CD8-positive, alpha-beta memory T cell (primary cell): ENCODE measurements at regions not wholly inside any gene's neighbourhood (a gene's known extent, or its start where the extent isn't known, plus 50 kb on each side); places are given as distances from the start of the nearest gene placed in this dataset.
"Not testable (repeated sequence)": the region's sequence is repeated elsewhere in the genome, so short reads cannot be mapped to it uniquely, and the experiment has no call there.

ENCODE experiments used
- CTCF ChIA-PET: fragments of 350-600 bp; sonication (Branson Sonifier 250); formaldehyde crosslinking; loops from one replicate; lab custom pipeline; 2021; ENCODE audit warnings: antibody characterized with exemption; lab: Charles Lee
- POLR2A ChIA-PET: fragments of 350-600 bp; sonication (Branson Sonifier 250); formaldehyde crosslinking; loops from one replicate; lab custom pipeline; 2021; ENCODE audit warnings: antibody characterized with exemption; lab: Charles Lee
- DNase-seq, 5 donors: peaks; one replicate each; pipeline versions ENCODE4 v3.0.0 to v3.0.0-alpha.2; 2020 to 2022; ENCODE audit warnings: mixed read lengths in 1 of 5
- H3K27ac ChIP-seq: one replicate; pipeline ENCODE4 v1.7.0; 2013; ENCODE audit warnings: low read depth, mild to moderate bottlenecking, low read length, moderate library complexity
- H3K27me3 ChIP-seq: 2 replicates; pipeline ENCODE4 v1.7.0; 2013; ENCODE audit warnings: low read length, mild to moderate bottlenecking; ENCODE audit not compliant: insufficient read depth, poor library complexity, severe bottlenecking
- H3K36me3 ChIP-seq: 2 replicates; pipeline ENCODE4 v1.7.0; 2013; ENCODE audit warnings: mild to moderate bottlenecking, low read length, moderate library complexity; ENCODE audit not compliant: insufficient read depth
- H3K4me1 ChIP-seq: 2 replicates; pipeline ENCODE4 v1.7.0; 2013; ENCODE audit warnings: mild to moderate bottlenecking, low read length, moderate library complexity; ENCODE audit not compliant: insufficient read depth
- H3K4me3 ChIP-seq: 2 replicates; pipeline ENCODE4 v1.7.0; 2013; ENCODE audit warnings: mild to moderate bottlenecking, low read length
- H3K9me3 ChIP-seq: 2 replicates; pipeline ENCODE4 v1.7.0; 2013; ENCODE audit warnings: mild to moderate bottlenecking, low read length
- H3K27ac Mint-ChIP-seq, 8 donors: one replicate each; pipeline ENCODE4 v1.8.0; 2020 to 2021; ENCODE audit warnings: mixed read lengths in 8 of 8, mild to moderate bottlenecking in 6 of 8, inconsistent platforms in 3 of 8, moderate library complexity in 3 of 8
- H3K27me3 Mint-ChIP-seq, 2 donors: one replicate each; pipeline ENCODE4 v1.8.0; 2020 to 2021; ENCODE audit warnings: mixed read lengths in 2 of 2, mild to moderate bottlenecking in 1 of 2, moderate library complexity in 1 of 2
- H3K36me3 Mint-ChIP-seq, 3 donors: one replicate each; pipeline ENCODE4 v1.8.0; 2020 to 2021; ENCODE audit warnings: mixed read lengths in 3 of 3, inconsistent platforms in 1 of 3, mild to moderate bottlenecking in 1 of 3
- H3K4me1 Mint-ChIP-seq, 3 donors: one replicate each; pipeline ENCODE4 v1.8.0; 2020 to 2021; ENCODE audit warnings: mixed read lengths in 3 of 3, inconsistent platforms in 1 of 3, mild to moderate bottlenecking in 1 of 3
- H3K4me3 Mint-ChIP-seq, 7 donors: one replicate each; pipeline ENCODE4 v1.8.0; 2020 to 2021; ENCODE audit warnings: mixed read lengths in 7 of 7, mild to moderate bottlenecking in 6 of 7, moderate library complexity in 4 of 7, inconsistent platforms in 2 of 7
- H3K9me3 Mint-ChIP-seq, 5 donors: one replicate each; pipeline ENCODE4 v1.8.0; 2020 to 2022; ENCODE audit warnings: mixed read lengths in 5 of 5, mild to moderate bottlenecking in 3 of 5, moderate library complexity in 2 of 5, inconsistent platforms in 1 of 5

DNA sequence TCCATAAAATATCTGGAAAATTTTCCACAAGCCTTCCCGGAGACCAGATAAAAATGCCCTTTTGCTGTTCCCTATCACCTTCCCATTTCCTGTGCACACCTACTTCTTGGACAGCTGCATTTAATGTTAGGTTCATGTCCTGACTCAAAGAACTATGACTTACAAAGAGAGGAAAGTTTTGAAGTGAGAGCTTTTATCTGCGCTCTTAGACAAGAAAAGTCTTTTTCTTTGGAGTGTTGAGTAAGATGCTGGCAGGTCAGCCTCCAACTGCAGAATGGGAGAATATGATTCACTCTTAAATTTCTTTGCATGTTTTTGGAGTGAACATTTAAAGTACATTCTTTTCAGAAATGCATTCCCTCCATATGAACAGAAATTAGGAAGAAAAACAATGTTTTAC lies 147.3 kb upstream of the DPH6 start:
- H3K4me3 ChIP-seq: no peak overlapping the region
- H3K27me3 Mint-ChIP-seq: peaks cover 0 to 15% of the 10 kb centered on the region in 2 donors
- H3K36me3 Mint-ChIP-seq: no peaks in the 10 kb centered on the region
- H3K27ac ChIP-seq: no peak overlapping the region
- H3K9me3 ChIP-seq: no peaks in the 10 kb centered on the region
- no peaks in the 10 kb centered on the region for H3K9me3 Mint-ChIP-seq
- no peaks in the 10 kb centered on the region for H3K4me1 ChIP-seq
- H3K27ac Mint-ChIP-seq: no peak overlapping the region
- no peaks in the 10 kb centered on the region for H3K27me3 ChIP-seq
- no peak for DNase-seq
- ChIA-PET POLR2A (no interaction called here), CTCF (no interaction called here)
- H3K4me1 Mint-ChIP-seq: no peaks in the 10 kb centered on the region
- H3K4me3 Mint-ChIP-seq: no peak overlapping the region
- no peaks in the 10 kb centered on the region for H3K36me3 ChIP-seq

DNA sequence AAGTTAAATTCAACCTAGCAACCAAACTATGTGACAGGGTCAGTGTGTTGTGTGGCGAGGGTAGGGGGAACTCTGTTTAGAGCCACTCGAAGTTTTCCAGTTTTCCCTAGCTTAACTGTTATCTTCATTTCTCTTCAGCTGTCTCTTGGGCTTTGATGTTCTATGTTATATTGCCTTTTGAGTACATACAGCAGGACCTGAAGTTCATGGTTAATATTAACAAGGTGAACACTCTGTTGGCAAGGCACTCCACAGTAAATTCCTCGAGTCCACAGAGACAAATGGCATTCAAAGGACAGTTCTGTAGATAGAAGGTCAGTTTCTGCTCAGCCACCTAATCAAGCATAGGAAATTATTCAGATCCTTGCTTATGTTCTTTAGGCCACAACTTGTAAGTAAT lies 147.9 kb upstream of the DPH6 start:
- H3K27me3 ChIP-seq: no peaks in the 10 kb centered on the region
- no peaks in the 10 kb centered on the region for H3K4me1 ChIP-seq
- peaks cover 0 to 13% of the 10 kb centered on the region in 2 donors for H3K27me3 Mint-ChIP-seq
- no peaks in the 10 kb centered on the region for H3K4me1 Mint-ChIP-seq
- no peaks in the 10 kb centered on the region for H3K36me3 ChIP-seq
- ChIA-PET CTCF (no interaction called here), POLR2A (no interaction called here)
- H3K36me3 Mint-ChIP-seq: no peaks in the 10 kb centered on the region
- DNase-seq: no peak
- H3K9me3 ChIP-seq: no peaks in the 10 kb centered on the region
- no peak overlapping the region for H3K27ac ChIP-seq
- H3K4me3 Mint-ChIP-seq: no peak overlapping the region
- no peaks in the 10 kb centered on the region for H3K9me3 Mint-ChIP-seq
- H3K27ac Mint-ChIP-seq: no peak overlapping the region
- no peak overlapping the region for H3K4me3 ChIP-seq

DNA sequence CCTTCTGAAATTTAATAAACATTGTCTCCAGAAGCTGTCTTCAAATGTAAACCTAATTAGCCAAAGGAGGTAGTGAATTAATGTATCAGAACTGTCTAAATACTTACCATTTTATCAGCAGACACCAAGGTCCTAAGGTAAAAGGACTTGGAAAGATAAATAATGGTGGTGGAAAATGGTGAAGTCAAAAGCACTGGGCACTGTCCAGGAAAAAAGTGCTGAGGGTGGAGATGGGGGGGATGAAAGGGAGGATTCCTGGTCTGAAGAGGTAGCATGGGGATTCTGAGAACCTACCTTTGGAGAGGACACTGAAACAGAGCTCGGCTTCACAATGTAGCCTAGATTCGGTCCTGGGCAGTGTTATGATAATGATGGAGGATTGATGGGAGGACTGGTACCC lies 149.0 kb upstream of the DPH6 start:
- no peaks in the 10 kb centered on the region for H3K9me3 ChIP-seq
- Mint-ChIP-seq H3K27ac (no peak overlapping the region), H3K36me3 (no peaks in the 10 kb centered on the region), H3K9me3 (no peaks in the 10 kb centered on the region), H3K4me3 (no peak overlapping the region), H3K27me3 (peaks cover 0 to 13% of the 10 kb centered on the region in 2 donors), H3K4me1 (no peaks in the 10 kb centered on the region)
- no peaks in the 10 kb centered on the region for H3K4me1 ChIP-seq
- no peak overlapping the region for H3K27ac ChIP-seq
- no peaks in the 10 kb centered on the region for H3K36me3 ChIP-seq
- ChIA-PET CTCF (no interaction called here), POLR2A (no interaction called here)
- DNase-seq: no peak
- H3K27me3 ChIP-seq: no peaks in the 10 kb centered on the region
- no peak overlapping the region for H3K4me3 ChIP-seq

DNA sequence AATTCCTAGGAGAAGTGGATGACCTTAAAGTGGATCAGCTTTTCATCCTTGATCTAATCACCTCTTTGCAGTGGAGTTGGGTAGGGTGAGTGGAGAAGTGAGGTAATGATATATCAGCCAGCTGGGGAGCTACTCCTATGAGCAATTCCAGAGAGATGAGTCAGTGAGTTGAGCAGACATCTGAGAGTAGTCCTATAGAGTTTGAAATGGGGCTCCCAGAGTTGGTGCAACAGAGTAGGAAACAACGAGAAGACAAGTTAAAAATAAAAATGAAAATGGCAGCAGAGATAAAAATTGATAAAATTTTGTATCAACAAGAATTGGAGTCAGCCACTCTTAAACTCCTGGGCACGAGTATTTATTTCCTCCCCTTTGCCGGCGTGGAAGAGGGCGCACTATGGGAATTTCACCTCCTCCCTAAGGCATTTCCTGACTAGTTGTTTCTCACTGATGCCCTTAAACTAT lies 150.8 kb upstream of the DPH6 start:
- DNase-seq: no peak
- Histone ChIP-seq H3K27me3 (no peaks in the 10 kb centered on the region), H3K4me1 (no peaks in the 10 kb centered on the region), H3K27ac (no peak overlapping the region), H3K36me3 (no peaks in the 10 kb centered on the region), H3K4me3 (no peak overlapping the region), H3K9me3 (no peaks in the 10 kb centered on the region)
- no peaks in the 10 kb centered on the region for H3K36me3 Mint-ChIP-seq
- H3K27me3 Mint-ChIP-seq: peaks cover 0 to 6% of the 10 kb centered on the region in 2 donors
- ChIA-PET POLR2A (no interaction called here), CTCF (no interaction called here)
- H3K4me3 Mint-ChIP-seq: no peak overlapping the region
- H3K9me3 Mint-ChIP-seq: no peaks in the 10 kb centered on the region
- no peak overlapping the region for H3K27ac Mint-ChIP-seq
- H3K4me1 Mint-ChIP-seq: no peaks in the 10 kb centered on the region

DNA sequence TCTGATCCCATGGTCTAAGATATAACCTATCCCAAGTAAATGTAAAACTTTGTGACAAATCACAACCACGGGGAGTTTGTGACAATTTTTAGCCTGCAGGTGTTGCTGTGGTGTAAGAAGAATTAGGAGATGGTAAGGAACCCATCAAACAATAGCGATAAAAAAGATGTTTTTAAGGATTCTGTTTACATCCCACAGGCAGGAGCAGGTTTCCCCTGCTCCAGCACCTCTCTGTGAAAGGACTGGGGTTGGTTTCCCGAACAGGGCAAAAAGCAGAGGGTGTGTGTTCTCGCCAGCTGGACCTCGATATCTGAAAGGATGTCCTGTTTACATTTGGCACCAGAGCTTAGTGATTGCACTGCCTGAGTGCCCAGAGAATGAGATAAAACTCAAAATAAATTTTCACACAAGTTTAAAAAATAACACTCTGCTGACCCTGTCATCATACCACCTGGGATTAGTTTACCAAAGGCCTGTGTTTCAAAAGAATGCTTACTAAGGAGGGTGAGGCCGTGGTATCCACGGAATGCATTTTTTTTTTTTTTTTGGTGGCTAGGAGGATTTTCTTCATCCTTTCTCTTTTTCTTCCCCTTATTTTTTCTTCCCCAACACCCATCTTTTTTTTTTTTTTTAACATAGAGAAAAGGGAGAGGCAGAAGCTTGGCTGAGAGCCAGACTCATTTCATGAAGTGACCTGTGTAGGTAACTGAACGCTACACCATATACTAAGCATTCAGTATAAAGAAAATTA lies 151.8 kb upstream of the DPH6 start:
- no peak overlapping the region for H3K4me3 ChIP-seq
- H3K4me1 ChIP-seq: no peaks in the 10 kb centered on the region
- no peaks in the 10 kb centered on the region for H3K36me3 ChIP-seq
- Mint-ChIP-seq H3K36me3 (no peaks in the 10 kb centered on the region), H3K4me1 (no peaks in the 10 kb centered on the region), H3K9me3 (no peaks in the 10 kb centered on the region), H3K27ac (no peak overlapping the region), H3K27me3 (peaks cover 0 to 6% of the 10 kb centered on the region in 2 donors), H3K4me3 (no peak overlapping the region)
- H3K27me3 ChIP-seq: no peaks in the 10 kb centered on the region
- no peaks in the 10 kb centered on the region for H3K9me3 ChIP-seq
- ChIA-PET POLR2A (no interaction called here), CTCF (no interaction called here)
- no peak for DNase-seq
- no peak overlapping the region for H3K27ac ChIP-seq

DNA sequence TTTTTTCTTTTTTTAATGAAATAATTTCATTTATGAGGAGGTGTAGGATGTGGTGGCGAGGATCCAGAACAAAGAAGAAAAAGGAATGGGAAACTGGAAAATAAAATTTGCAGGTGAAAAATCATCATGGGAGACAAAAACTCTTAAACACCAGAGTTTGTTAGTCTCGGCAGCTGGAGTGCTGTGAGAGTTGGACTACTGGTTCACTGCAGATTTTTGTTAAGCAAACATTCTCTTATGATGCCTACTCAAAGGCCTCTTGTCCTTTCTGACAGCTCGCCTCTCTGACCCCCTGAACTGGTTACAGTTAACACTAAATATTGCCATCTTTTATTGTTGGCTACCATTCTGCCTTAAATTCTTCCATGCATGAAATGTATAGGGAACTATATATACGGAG lies 152.4 kb upstream of the DPH6 start:
- Mint-ChIP-seq H3K9me3 (no peaks in the 10 kb centered on the region), H3K27me3 (peaks cover 0 to 6% of the 10 kb centered on the region in 2 donors), H3K36me3 (no peaks in the 10 kb centered on the region), H3K4me1 (no peaks in the 10 kb centered on the region), H3K27ac (no peak overlapping the region), H3K4me3 (no peak overlapping the region)
- Histone ChIP-seq H3K36me3 (no peaks in the 10 kb centered on the region), H3K4me3 (no peak overlapping the region), H3K9me3 (no peaks in the 10 kb centered on the region), H3K27ac (no peak overlapping the region), H3K27me3 (no peaks in the 10 kb centered on the region), H3K4me1 (no peaks in the 10 kb centered on the region)
- CTCF ChIA-PET: no interaction called here
- no peak for DNase-seq
- POLR2A ChIA-PET: no interaction called here

DNA sequence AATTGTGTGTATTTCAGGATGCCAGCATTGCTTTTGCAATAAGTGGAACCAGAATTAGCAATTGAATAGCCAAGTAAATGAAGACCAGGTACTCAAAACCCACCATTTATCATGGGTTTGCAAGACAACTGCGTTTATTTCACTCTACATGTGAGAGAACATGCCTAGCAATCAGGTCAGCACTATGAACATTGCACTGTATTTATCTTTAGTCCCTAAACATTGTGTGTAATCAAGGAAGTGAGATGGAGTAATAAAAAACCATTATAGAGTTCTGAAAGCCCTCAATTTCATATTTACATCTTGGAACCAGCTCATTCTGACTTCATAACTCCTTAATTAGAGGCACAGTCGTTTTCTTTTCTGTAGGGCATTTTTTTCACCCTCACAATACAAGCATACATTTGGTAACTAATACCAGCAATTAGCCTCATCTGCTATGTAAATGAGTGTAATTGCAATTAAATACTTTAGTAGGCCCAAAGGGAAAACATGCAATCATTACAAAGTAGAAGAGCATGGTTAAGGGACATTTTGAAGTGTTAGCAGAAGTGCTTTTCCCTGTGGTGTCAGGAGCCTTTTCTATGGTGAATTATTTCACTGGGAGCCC lies 153.1 kb upstream of the DPH6 start:
- Mint-ChIP-seq H3K36me3 (no peaks in the 10 kb centered on the region), H3K27ac (no peak overlapping the region), H3K27me3 (peaks cover 0 to 6% of the 10 kb centered on the region in 2 donors), H3K9me3 (no peaks in the 10 kb centered on the region), H3K4me1 (no peaks in the 10 kb centered on the region), H3K4me3 (no peak overlapping the region)
- Histone ChIP-seq H3K4me3 (no peak overlapping the region), H3K27me3 (no peaks in the 10 kb centered on the region), H3K36me3 (no peaks in the 10 kb centered on the region), H3K27ac (no peak overlapping the region), H3K9me3 (no peaks in the 10 kb centered on the region), H3K4me1 (no peaks in the 10 kb centered on the region)
- ChIA-PET POLR2A (no interaction called here), CTCF (no interaction called here)
- no peak for DNase-seq

DNA sequence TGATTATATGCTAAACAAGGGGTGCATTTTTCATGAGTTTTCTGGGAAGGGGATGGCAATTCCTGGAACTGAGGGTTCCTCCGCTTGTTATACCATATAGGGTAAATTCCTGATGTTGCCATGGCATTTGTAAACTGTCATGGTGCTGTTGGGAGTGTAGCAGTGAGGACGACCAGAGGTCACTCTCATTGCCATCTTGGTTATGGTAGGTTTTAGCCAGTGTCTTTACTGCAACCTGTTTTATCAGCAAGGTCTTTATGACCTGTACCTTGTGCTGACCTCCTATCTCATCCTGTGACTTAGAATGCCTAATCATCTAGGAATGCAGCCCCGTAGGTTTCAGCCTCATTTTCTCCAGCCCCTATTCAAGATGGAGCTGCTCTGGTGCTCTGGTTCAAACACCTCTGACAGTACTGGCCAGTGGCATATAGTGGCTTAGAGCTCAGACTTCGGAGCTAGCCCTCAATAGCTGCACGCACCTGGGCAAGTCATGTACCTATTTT lies 154.2 kb upstream of the DPH6 start:
- H3K9me3 ChIP-seq, H3K27ac Mint-ChIP-seq, H3K4me1 Mint-ChIP-seq, H3K36me3 ChIP-seq, POLR2A ChIA-PET, DNase-seq, H3K4me3 Mint-ChIP-seq, H3K27me3 Mint-ChIP-seq, CTCF ChIA-PET, H3K9me3 Mint-ChIP-seq, H3K4me3 ChIP-seq, H3K27me3 ChIP-seq, H3K36me3 Mint-ChIP-seq, H3K4me1 ChIP-seq, H3K27ac ChIP-seq: not testable (repeated sequence)
